K562 (cell line): ENCODE measurements at regions not wholly inside any gene's neighbourhood (a gene's known extent, or its start where the extent isn't known, plus 50 kb on each side); places are given as distances from the start of the nearest gene placed in this dataset.

Source experiments
- ARHGAP35 ChIP-seq: fragments of 450-650 bp; IDR thresholded peaks from 2 replicates; pipeline ENCODE4 v1.6.1; 2018; ENCODE audit not compliant: partially characterized antibody
- HDAC1 ChIP-seq, 2 experiments: fragments of 450-650 bp; IDR thresholded peaks; 2 replicates each; pipeline ENCODE4 v1.6.1; 2016 to 2017; ENCODE audit warnings: inconsistent platforms in 1 of 2, mild to moderate bottlenecking in 1 of 2, moderate library complexity in 1 of 2
- SMARCA4 ChIP-seq: fragments of 450-650 bp; IDR thresholded peaks from 2 replicates; pipeline ENCODE4 v1.6.1; 2016
- TAL1 ChIP-seq: fragments of 450-650 bp; IDR thresholded peaks from 2 replicates; pipeline ENCODE4 v1.6.1; 2016; ENCODE audit warnings: mild to moderate bottlenecking
- ZNF586 ChIP-seq: fragments of 450-650 bp; formaldehyde crosslinking; conservative IDR thresholded peaks from 2 replicates; pipeline ENCODE4 v1.4.0; 2020; ENCODE audit warnings: mild to moderate bottlenecking, moderate library complexity
- TF ChIP-seq, protein P1 (sequence below): IDR thresholded peaks from 3 replicates; pipeline ENCODE4 v1.6.1; 2011; ENCODE audit warnings: borderline replicate concordance, mild to moderate bottlenecking, moderate library complexity; ENCODE audit not compliant: insufficient read length; ENCODE audit errors: extremely low read depth
- TF ChIP-seq, protein P2 (sequence below): sonication (generic); formaldehyde crosslinking; IDR thresholded peaks from 2 replicates; pipeline ENCODE4 v1.8.0; 2022; ENCODE audit warnings: mild to moderate bottlenecking, low read depth, missing genetic modification reagents
- TF ChIP-seq, protein P3 (sequence below): fragments of 200-800 bp; sonication (Bioruptor generic); IDR thresholded peaks from 2 replicates; pipeline ENCODE4 v1.6.1; 2016; ENCODE audit warnings: missing genetic modification characterization, missing compliant biosample characterization

DNA sequence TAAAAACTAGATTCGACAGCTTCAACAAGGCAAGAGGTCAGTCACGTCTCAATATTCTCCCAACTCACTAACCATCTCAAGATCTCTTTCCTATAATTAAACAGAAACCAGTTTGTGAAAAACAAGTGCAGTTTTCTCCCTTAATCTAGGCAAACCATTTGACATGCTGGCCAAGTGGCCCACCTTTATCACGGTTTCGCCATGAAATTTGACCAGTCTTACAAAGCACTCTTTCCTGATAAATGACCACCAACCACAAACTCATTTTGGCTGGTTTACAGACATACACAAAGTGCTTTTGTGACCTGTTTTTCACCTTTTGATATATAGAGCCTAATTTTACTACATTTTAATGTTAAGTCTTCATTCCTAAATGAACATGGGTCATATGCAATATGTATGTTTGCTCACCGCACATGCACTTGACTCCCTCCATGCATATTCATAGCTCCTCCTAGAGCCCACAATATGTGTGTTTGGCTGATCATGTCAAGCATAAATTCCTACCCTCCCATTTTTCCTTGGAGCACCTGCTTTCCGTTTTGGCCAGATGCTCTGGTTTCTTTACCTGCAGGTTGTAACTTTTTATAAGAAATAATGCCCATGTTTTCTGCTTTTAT lies 385.1 kb downstream of the RAD51AP2 start (continued):
- TF ChIP-seq, protein P1, sequence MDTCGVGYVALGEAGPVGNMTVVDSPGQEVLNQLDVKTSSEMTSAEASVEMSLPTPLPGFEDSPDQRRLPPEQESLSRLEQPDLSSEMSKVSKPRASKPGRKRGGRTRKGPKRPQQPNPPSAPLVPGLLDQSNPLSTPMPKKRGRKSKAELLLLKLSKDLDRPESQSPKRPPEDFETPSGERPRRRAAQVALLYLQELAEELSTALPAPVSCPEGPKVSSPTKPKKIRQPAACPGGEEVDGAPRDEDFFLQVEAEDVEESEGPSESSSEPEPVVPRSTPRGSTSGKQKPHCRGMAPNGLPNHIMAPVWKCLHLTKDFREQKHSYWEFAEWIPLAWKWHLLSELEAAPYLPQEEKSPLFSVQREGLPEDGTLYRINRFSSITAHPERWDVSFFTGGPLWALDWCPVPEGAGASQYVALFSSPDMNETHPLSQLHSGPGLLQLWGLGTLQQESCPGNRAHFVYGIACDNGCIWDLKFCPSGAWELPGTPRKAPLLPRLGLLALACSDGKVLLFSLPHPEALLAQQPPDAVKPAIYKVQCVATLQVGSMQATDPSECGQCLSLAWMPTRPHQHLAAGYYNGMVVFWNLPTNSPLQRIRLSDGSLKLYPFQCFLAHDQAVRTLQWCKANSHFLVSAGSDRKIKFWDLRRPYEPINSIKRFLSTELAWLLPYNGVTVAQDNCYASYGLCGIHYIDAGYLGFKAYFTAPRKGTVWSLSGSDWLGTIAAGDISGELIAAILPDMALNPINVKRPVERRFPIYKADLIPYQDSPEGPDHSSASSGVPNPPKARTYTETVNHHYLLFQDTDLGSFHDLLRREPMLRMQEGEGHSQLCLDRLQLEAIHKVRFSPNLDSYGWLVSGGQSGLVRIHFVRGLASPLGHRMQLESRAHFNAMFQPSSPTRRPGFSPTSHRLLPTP: no peak
- peak; percentile 84 for TF ChIP-seq SMARCA4
- TF ChIP-seq TAL1: peak; percentile 78
- TF ChIP-seq ARHGAP35: no peak
- TF ChIP-seq HDAC1 (IDR thresholded peaks at IDR 0.05): no peak
- TF ChIP-seq ZNF586: no peak
- TF ChIP-seq, protein P2, sequence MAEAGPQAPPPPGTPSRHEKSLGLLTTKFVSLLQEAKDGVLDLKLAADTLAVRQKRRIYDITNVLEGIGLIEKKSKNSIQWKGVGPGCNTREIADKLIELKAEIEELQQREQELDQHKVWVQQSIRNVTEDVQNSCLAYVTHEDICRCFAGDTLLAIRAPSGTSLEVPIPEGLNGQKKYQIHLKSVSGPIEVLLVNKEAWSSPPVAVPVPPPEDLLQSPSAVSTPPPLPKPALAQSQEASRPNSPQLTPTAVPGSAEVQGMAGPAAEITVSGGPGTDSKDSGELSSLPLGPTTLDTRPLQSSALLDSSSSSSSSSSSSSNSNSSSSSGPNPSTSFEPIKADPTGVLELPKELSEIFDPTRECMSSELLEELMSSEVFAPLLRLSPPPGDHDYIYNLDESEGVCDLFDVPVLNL (CRISPR knock-in tag): no peak
- TF ChIP-seq, protein P3, sequence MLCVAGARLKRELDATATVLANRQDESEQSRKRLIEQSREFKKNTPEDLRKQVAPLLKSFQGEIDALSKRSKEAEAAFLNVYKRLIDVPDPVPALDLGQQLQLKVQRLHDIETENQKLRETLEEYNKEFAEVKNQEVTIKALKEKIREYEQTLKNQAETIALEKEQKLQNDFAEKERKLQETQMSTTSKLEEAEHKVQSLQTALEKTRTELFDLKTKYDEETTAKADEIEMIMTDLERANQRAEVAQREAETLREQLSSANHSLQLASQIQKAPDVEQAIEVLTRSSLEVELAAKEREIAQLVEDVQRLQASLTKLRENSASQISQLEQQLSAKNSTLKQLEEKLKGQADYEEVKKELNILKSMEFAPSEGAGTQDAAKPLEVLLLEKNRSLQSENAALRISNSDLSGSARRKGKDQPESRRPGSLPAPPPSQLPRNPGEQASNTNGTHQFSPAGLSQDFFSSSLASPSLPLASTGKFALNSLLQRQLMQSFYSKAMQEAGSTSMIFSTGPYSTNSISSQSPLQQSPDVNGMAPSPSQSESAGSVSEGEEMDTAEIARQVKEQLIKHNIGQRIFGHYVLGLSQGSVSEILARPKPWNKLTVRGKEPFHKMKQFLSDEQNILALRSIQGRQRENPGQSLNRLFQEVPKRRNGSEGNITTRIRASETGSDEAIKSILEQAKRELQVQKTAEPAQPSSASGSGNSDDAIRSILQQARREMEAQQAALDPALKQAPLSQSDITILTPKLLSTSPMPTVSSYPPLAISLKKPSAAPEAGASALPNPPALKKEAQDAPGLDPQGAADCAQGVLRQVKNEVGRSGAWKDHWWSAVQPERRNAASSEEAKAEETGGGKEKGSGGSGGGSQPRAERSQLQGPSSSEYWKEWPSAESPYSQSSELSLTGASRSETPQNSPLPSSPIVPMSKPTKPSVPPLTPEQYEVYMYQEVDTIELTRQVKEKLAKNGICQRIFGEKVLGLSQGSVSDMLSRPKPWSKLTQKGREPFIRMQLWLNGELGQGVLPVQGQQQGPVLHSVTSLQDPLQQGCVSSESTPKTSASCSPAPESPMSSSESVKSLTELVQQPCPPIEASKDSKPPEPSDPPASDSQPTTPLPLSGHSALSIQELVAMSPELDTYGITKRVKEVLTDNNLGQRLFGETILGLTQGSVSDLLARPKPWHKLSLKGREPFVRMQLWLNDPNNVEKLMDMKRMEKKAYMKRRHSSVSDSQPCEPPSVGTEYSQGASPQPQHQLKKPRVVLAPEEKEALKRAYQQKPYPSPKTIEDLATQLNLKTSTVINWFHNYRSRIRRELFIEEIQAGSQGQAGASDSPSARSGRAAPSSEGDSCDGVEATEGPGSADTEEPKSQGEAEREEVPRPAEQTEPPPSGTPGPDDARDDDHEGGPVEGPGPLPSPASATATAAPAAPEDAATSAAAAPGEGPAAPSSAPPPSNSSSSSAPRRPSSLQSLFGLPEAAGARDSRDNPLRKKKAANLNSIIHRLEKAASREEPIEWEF: no peak
